ENCODE measurements at regions not wholly inside any gene's neighbourhood (a gene's known extent, or its start where the extent isn't known, plus 50 kb on each side); places are given as distances from the start of the nearest gene placed in this dataset.

DNA sequence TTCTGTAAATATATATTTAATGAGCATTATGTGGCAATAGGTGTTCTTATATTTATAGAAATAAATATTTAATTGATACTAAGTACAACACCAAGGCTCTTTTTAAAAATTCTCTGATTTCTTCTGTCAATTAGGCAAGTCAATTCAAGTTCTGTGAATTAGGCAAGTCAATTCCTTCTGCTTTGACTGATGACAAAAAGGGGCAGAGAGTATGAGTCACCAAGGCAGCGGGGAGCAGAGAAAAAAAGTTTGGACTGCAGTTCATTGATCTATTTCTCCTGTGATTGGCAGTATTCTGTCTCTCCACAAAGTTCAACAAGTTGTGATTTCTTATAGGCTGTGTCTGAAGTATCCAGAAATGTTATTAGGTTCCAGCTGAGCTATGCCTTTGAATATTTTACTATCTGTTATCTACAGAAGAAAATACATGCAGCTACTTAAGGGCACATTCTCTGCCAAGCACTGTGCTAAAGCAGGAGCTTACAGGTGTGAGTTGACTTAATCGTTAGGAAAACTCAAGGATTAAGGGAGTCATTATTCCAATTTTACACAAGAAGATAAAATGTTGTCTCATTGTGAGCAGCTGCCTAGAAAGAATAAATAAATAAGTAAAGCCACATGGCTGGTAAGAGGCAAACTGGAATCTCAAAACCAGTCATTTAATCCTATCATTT, 206.4 kb upstream of the ALG10B start:
- Histone ChIP-seq H3K9ac (no peak overlapping the region), H3K4me3 (ENCODE audit: low read depth, low read length) (no peak overlapping the region), H3K4me1 (no peaks in the 10 kb centered on the region), H2AFZ (no peak overlapping the region), H3K36me3 (ENCODE audit: control insufficient read depth, insufficient read depth, low read length) (no peaks in the 10 kb centered on the region), H3K4me2 (ENCODE audit: low read length) (no peak overlapping the region), H3K27ac (no peak overlapping the region), H3K79me2 (no peaks in the 10 kb centered on the region), H3K9me3 (ENCODE audit: control insufficient read depth, low read length) (no peaks in the 10 kb centered on the region), H3K27me3 (ENCODE audit: control insufficient read depth, insufficient read depth, low read length) (no peaks in the 10 kb centered on the region)
- TF ChIP-seq, protein P1, sequence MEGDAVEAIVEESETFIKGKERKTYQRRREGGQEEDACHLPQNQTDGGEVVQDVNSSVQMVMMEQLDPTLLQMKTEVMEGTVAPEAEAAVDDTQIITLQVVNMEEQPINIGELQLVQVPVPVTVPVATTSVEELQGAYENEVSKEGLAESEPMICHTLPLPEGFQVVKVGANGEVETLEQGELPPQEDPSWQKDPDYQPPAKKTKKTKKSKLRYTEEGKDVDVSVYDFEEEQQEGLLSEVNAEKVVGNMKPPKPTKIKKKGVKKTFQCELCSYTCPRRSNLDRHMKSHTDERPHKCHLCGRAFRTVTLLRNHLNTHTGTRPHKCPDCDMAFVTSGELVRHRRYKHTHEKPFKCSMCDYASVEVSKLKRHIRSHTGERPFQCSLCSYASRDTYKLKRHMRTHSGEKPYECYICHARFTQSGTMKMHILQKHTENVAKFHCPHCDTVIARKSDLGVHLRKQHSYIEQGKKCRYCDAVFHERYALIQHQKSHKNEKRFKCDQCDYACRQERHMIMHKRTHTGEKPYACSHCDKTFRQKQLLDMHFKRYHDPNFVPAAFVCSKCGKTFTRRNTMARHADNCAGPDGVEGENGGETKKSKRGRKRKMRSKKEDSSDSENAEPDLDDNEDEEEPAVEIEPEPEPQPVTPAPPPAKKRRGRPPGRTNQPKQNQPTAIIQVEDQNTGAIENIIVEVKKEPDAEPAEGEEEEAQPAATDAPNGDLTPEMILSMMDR (IDR thresholded peaks at IDR 0.05): no peak

DNA sequence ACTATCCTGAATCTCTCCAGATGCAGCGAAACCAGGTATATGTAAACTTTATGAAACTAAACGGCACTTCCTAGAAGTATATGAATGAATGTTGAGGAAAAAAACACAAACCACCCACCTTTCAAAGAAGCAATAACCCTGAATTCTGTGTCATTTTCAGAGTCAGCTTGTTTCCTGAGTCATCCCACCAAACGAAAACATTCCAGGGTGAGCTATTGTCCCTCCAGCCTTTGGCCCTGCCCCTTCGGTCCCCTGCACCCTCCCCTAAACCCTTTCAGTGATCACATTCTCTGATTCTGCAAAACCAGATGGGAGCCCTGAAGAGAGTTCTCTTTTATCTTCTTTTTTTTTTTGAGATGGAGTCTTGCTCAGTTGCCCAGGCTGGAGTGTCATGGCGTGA, 202.6 kb upstream of the ALG10B start:
- Histone ChIP-seq H3K36me3 (ENCODE audit: control insufficient read depth, insufficient read depth, low read length) (no peaks in the 10 kb centered on the region), H3K4me1 (no peaks in the 10 kb centered on the region), H3K4me3 (ENCODE audit: low read depth, low read length) (no peak overlapping the region), H3K27ac (no peak overlapping the region), H3K9ac (no peak overlapping the region), H3K27me3 (ENCODE audit: control insufficient read depth, insufficient read depth, low read length) (no peaks in the 10 kb centered on the region), H3K79me2 (no peaks in the 10 kb centered on the region), H2AFZ (no peak overlapping the region), H3K9me3 (ENCODE audit: control insufficient read depth, low read length) (no peaks in the 10 kb centered on the region), H3K4me2 (ENCODE audit: low read length) (no peak overlapping the region)
- TF ChIP-seq, protein P1 (IDR thresholded peaks at IDR 0.05): no peak

GRCh38 chr12:38116968-38117367, 199.6 kb upstream of the ALG10B start:
- Histone ChIP-seq H3K4me1 (no peaks in the 10 kb centered on the region), H3K36me3 (ENCODE audit: control insufficient read depth, insufficient read depth, low read length) (no peaks in the 10 kb centered on the region), H3K27ac (no peak overlapping the region), H3K79me2 (no peaks in the 10 kb centered on the region), H3K9me3 (ENCODE audit: control insufficient read depth, low read length) (no peaks in the 10 kb centered on the region), H2AFZ (no peak overlapping the region), H3K4me2 (ENCODE audit: low read length) (no peak overlapping the region), H3K4me3 (ENCODE audit: low read depth, low read length) (no peak overlapping the region), H3K9ac (no peak overlapping the region), H3K27me3 (ENCODE audit: control insufficient read depth, insufficient read depth, low read length) (no peaks in the 10 kb centered on the region)
- TF ChIP-seq, protein P1 (IDR thresholded peaks at IDR 0.05): no peak

GRCh38 chr12:38118632-38119031, 197.9 kb upstream of the ALG10B start:
- no peak overlapping the region for H3K9ac ChIP-seq

More at GRCh38 chr12:38118632-38119031, 197.9 kb upstream of the ALG10B start:
- Histone ChIP-seq H3K36me3 (ENCODE audit: control insufficient read depth, insufficient read depth, low read length) (no peaks in the 10 kb centered on the region), H3K4me1 (no peaks in the 10 kb centered on the region), H3K27me3 (ENCODE audit: control insufficient read depth, insufficient read depth, low read length) (no peaks in the 10 kb centered on the region), H2AFZ (no peak overlapping the region), H3K27ac (no peak overlapping the region), H3K4me3 (ENCODE audit: low read depth, low read length) (no peak overlapping the region), H3K9me3 (ENCODE audit: control insufficient read depth, low read length) (no peaks in the 10 kb centered on the region), H3K79me2 (no peaks in the 10 kb centered on the region), H3K4me2 (ENCODE audit: low read length) (no peak overlapping the region)
- TF ChIP-seq, protein P1 (IDR thresholded peaks at IDR 0.05): no peak

All from parathyroid adenoma (tissue), 2 donors.